GM12878 (cell line): ENCODE measurements at regions not wholly inside any gene's neighbourhood (a gene's known extent, or its start where the extent isn't known, plus 50 kb on each side); places are given as distances from the start of the nearest gene placed in this dataset.

Source experiments
- CTCF ChIP-seq, 3 experiments: IDR thresholded peaks in 2 of 3; conservative IDR thresholded peaks in 1 of 3; 2 replicates each; pipeline ENCODE4 v1.5.1; 2011; ENCODE audit warnings: low read depth in 3 of 3, low read length in 3 of 3, mild to moderate bottlenecking in 3 of 3, control low read depth in 2 of 3, moderate library complexity in 2 of 3, inconsistent platforms in 1 of 3, mixed read lengths in 1 of 3; ENCODE audit not compliant: control insufficient read depth in 2 of 3, insufficient read depth in 1 of 3; ENCODE audit errors: extremely low read depth in 1 of 3
- ESRRA ChIP-seq: IDR thresholded peaks from 2 replicates; pipeline ENCODE4 v1.6.1; 2012; ENCODE audit warnings: mild to moderate bottlenecking, low read length, improper control_type of control experiment
- POLR2A ChIP-seq: IDR thresholded peaks from 2 replicates; pipeline ENCODE4 v1.6.1; 2011; ENCODE audit warnings: low read depth, mild to moderate bottlenecking, low read length

GRCh38 chr12:107600581-107601144 lies 84.9 kb upstream of the PWP1 start:
- TF ChIP-seq CTCF (IDR thresholded peaks at IDR 0.05 in 2 of 3, conservative IDR thresholded peaks at IDR 0.05 in 1 of 3; ENCODE audit: control insufficient read depth in 2 of 3, extremely low read depth in 1 of 3, insufficient read depth in 1 of 3, low read depth in 3 of 3, low read length in 3 of 3) (no peak), ESRRA (no peak), POLR2A (no peak)
